SH-SY5Y (cell line): ENCODE measurements at regions not wholly inside any gene's neighbourhood (a gene's known extent, or its start where the extent isn't known, plus 50 kb on each side); places are given as distances from the start of the nearest gene placed in this dataset.

ENCODE experiments used
- GATA2 ChIP-seq: IDR thresholded peaks from 2 replicates; pipeline ENCODE4 v1.6.1; 2011; ENCODE audit warnings: mild to moderate bottlenecking, low read depth, low read length
- GATA3 ChIP-seq: IDR thresholded peaks from 2 replicates; pipeline ENCODE4 v1.6.1; 2011; ENCODE audit warnings: low read depth, mild to moderate bottlenecking, low read length, moderate library complexity

DNA sequence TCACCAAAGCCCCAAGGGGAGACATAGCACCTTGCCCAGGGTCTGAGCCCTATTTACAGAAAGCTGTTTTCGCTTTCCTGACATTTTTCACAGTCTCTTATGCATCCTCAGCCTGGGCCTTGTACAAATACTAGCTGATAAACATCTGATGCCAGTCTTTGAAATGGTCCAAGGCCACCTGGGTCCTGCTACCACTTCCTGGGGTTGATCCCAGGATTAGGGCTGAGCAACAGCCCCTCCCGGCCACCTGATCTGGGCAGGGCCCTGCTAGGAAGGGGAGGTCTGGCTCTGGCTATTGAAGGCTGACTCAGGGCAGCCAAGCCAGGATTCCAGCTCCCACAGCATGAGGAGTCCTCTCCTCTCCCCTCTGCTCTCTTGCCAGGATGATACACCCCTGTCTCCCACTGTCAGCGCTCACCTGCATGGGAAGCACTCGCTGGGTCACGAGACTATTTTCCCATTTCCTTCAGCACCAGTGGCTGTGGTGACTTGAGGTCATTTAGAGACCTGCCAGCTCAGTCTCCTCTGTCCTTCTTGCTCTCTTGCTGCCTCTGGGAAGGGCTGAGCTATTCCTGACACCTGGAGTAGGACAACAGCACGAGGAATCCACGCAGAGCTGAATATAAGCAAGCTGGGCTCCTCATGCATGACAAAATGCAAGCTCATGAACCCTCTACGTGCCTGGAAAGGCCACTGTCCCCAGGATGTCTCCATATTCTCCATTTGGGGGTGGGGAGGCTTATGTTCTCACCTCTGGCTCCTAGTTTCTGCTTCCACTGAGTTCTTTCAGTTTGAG is 53.0 kb upstream of the LGALSL start:
- TF ChIP-seq GATA2 (no peak), GATA3 (no peak)
